IPS-18a (cell line): ENCODE measurements at regions not wholly inside any gene's neighbourhood (a gene's known extent, or its start where the extent isn't known, plus 50 kb on each side); places are given as distances from the start of the nearest gene placed in this dataset.
"Not testable (repeated sequence)": the region's sequence is repeated elsewhere in the genome, so short reads cannot be mapped to it uniquely, and the experiment has no call there.

ENCODE experiments used
- H3K27ac ChIP-seq: one replicate; pipeline ENCODE4 v1.5.1; 2013; ENCODE audit warnings: low read length
- H3K27me3 ChIP-seq: one replicate; pipeline ENCODE4 v1.6.1; 2013; ENCODE audit warnings: mild to moderate bottlenecking, low read length; ENCODE audit not compliant: control insufficient read depth, insufficient read depth
- H3K36me3 ChIP-seq: one replicate; pipeline ENCODE4 v1.6.1; 2013; ENCODE audit warnings: low read depth, low read length; ENCODE audit not compliant: control insufficient read depth
- H3K4me1 ChIP-seq: one replicate; pipeline ENCODE4 v1.6.1; 2013; ENCODE audit warnings: low read depth, low read length; ENCODE audit not compliant: control insufficient read depth
- H3K4me3 ChIP-seq: one replicate; pipeline ENCODE4 v1.5.1; 2013; ENCODE audit warnings: low read length
- H3K9ac ChIP-seq: one replicate; pipeline ENCODE4 v1.6.1; 2013; ENCODE audit warnings: mild to moderate bottlenecking, low read length, moderate library complexity
- H3K9me3 ChIP-seq: one replicate; pipeline ENCODE4 v1.6.1; 2013; ENCODE audit warnings: low read depth, low read length; ENCODE audit not compliant: control insufficient read depth

DNA sequence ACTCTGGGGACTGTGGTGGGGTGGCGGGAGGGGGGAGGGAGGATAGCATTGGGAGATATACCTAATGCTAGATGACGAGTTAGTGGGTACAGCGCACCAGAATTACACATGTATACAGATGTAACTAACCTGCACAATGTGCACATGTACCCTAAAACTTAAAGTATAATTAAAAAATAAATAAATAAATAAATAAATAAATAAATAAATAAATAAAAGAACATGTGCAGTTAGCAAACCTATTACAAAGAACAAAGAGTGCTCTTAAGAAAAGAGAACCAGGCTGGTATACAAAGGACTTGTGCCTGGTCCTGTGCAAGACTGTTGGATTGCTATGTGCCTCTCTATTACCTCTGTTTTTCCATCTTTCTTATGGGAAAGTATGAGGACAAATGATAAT, 79.3 kb upstream of the FRMPD3 start:
- not testable (repeated sequence) for H3K27ac ChIP-seq, H3K4me3 ChIP-seq, H3K9me3 ChIP-seq, H3K27me3 ChIP-seq, H3K9ac ChIP-seq, H3K36me3 ChIP-seq
- peaks cover 18% of the 10 kb centered on the region for H3K4me1 ChIP-seq

DNA sequence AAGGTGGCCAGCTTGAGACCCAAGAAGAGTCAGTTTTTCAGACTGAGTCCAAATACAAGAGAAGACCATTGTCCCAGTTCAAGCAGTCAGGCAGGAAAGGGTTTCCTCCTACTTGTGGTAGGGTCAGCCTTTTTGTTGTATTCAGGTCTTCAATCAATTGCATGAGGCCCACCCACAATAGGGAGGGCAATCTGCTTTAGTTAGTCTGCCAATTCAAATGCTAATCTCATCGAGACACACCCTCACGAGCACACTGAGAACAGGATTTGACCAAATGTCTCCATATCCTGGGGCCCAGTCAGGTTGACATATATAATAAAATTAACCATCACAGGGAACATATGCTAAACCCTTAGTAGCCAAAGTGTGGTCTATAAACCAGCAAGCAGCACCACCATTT, 75.3 kb upstream of the FRMPD3 start:
- Histone ChIP-seq H3K27ac (no peak overlapping the region), H3K4me3 (no peak overlapping the region), H3K36me3 (no peaks in the 10 kb centered on the region), H3K9me3 (no peaks in the 10 kb centered on the region), H3K9ac (no peak overlapping the region), H3K27me3 (no peaks in the 10 kb centered on the region), H3K4me1 (peaks cover 21% of the 10 kb centered on the region)

DNA sequence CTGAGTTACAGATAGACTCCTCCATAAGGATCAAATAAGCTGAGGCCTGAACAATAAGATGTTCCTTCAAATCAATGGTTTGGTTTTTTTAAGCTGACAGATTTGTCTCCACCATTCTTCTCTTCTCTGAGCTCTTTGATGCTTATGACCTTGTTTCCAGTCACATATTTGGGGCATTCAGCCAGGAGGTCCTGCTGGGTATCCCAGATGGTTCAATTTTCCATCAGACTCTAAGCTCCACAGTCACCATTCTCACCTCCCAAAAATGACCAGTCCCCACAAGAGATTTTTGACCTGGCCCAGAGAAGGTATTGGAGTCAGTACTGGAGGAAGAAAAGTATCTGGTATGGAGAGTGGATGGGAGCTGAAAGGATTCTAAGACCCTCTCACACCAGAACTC, 74.6 kb upstream of the FRMPD3 start:
- no peak overlapping the region for H3K9ac ChIP-seq
- no peaks in the 10 kb centered on the region for H3K27me3 ChIP-seq
- peaks cover 21% of the 10 kb centered on the region for H3K4me1 ChIP-seq
- H3K36me3 ChIP-seq: no peaks in the 10 kb centered on the region
- no peak overlapping the region for H3K4me3 ChIP-seq
- no peaks in the 10 kb centered on the region for H3K9me3 ChIP-seq
- H3K27ac ChIP-seq: no peak overlapping the region

DNA sequence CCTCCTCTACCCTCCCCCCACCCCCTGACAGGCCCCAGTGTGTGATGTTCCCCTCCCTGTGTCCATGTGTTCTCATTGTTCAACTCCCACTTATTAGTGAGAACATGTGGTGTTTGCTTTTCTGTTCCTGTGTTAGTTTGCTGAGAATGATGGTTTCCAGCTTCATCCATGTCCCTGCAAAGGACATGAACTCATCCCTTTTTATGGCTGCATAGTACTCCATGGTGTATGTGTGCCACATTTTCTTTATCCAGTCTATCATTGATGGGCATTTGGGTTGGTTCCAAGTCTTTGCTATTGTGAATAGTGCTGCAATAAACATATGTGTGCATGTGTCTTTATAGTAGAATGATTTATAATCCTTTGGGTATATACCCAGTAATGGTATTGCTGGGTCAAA, 73.3 kb upstream of the FRMPD3 start:
- H3K9ac ChIP-seq, H3K36me3 ChIP-seq, H3K27me3 ChIP-seq, H3K4me3 ChIP-seq, H3K9me3 ChIP-seq, H3K27ac ChIP-seq: not testable (repeated sequence)
- peaks cover 16% of the 10 kb centered on the region for H3K4me1 ChIP-seq

DNA sequence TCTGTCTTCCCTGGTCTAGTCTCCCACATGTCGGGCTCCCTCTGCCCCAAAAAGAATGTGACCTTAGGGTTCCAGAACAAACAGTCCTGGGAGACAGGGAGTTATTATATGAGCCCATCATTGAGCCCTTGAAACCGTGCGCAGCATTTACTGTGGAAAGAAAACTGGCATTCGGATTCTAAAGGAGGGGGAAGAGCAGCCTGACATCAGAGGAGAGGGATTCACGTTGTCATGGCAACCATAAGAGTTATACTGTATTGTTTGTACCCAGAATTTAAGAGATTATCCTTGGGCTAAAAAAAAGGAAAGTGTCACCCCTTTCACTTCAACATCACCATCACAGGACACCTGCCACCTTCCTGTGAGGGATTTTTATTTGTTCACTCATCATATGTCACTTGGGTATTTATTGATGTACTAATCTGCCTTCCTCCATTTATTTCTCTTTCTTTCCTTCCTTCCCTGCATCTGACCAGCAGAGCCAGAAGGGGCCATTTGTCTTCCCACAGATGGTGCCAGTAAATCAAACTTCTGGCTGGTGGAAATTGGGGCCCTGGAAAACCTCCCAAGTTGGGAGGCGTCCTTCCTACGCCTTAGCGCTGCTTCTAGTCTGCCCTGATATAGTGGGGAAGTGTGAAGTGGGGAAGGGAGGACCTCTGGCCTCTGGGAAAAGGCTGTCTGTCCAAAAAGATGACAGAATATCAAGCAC, 64.9 kb upstream of the FRMPD3 start:
- Histone ChIP-seq H3K4me3 (no peak overlapping the region), H3K27ac (no peak overlapping the region), H3K9ac (no peak overlapping the region), H3K27me3 (no peaks in the 10 kb centered on the region), H3K36me3 (no peaks in the 10 kb centered on the region), H3K9me3 (no peaks in the 10 kb centered on the region), H3K4me1 (peaks cover 8% of the 10 kb centered on the region)

DNA sequence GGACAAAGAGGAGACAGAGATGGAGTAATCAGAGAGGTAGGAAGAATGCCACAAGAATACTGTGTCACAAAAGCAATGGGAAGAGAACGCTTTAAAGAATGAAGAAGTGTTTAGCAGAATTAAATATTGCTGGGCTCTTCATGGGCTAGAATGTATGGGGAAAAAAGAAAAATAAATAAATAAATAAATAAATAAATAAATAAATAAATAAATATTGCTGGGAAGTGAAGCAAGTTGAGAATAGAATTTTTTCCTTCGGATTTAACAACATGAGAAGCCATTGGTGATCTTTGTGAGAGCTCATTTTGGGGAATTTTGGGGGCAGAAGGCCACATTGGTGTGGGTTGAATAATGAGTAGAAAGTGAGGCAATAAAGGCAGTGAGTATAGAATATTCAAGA, 59.7 kb upstream of the FRMPD3 start:
- Histone ChIP-seq H3K27me3 (no peaks in the 10 kb centered on the region), H3K9me3 (no peaks in the 10 kb centered on the region), H3K4me3 (no peak overlapping the region), H3K36me3 (no peaks in the 10 kb centered on the region), H3K27ac (no peak overlapping the region), H3K9ac (no peak overlapping the region), H3K4me1 (peaks cover 8% of the 10 kb centered on the region)

DNA sequence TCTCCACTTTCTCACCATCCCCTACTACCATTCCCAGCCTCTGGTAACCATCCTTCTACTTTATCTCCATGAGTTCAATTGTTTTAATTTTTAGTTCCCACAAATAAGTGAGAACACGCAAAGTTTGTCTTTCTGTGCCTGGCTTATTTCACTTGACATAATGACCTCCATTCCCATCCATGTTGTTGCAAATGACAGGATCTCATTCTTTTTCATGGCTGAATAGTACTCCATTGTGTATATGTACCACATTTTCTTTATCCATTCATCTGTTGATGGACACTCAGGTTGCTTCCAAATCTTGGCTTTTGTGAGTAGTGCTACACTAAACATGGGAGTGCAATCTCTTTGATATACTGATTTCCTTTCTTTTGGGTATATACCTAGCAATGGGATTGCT, 55.8 kb upstream of the FRMPD3 start:
- not testable (repeated sequence) for H3K36me3 ChIP-seq, H3K27me3 ChIP-seq, H3K27ac ChIP-seq, H3K9me3 ChIP-seq, H3K4me1 ChIP-seq, H3K4me3 ChIP-seq, H3K9ac ChIP-seq

DNA sequence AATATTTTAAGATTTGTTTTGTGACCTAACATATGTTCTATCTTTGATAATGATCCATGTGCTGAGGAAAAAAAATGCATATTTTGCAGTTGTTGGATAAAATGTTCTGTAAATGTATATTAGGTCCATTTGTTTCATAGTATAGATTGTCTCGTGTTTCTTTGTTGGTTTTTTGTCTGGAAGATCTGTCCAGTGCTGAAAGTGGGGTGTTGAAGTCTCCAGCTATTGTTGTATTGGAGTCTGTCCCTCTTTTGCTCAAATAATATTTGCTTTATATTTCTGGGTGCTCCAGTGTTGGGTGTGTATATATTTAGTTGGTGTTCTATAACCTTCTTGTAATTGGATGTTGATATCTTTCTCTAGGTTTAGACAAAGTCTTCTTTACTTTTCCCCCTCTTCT, 53.2 kb upstream of the FRMPD3 start:
- no peak overlapping the region for H3K9ac ChIP-seq
- no peaks in the 10 kb centered on the region for H3K27me3 ChIP-seq
- H3K4me1 ChIP-seq: no peaks in the 10 kb centered on the region
- H3K27ac ChIP-seq: no peak overlapping the region
- no peaks in the 10 kb centered on the region for H3K9me3 ChIP-seq
- H3K36me3 ChIP-seq: no peaks in the 10 kb centered on the region
- H3K4me3 ChIP-seq: no peak overlapping the region

DNA sequence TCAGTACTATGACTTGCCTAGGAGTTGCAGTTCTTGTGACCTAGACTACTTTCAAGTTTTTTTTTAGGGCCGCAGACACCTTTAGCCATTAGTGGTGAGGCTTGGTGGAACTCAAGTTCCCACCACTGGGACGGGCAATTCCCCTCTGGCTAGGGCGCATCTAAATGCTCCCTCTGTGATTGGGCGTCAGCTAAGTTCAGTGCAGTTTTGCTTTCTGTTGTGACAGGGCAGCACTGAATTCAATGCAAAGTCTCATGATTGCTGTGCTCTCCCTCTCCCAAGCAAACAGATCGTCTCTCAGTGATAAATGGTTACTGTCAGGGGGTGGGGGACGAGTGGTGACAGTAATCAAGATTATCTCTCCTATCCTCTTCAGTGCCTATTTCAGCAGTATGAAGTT, 52.7 kb upstream of the FRMPD3 start:
- H3K36me3 ChIP-seq: no peaks in the 10 kb centered on the region
- no peak overlapping the region for H3K4me3 ChIP-seq
- no peaks in the 10 kb centered on the region for H3K27me3 ChIP-seq
- H3K9me3 ChIP-seq: no peaks in the 10 kb centered on the region
- H3K4me1 ChIP-seq: no peaks in the 10 kb centered on the region
- H3K27ac ChIP-seq: no peak overlapping the region
- no peak overlapping the region for H3K9ac ChIP-seq

DNA sequence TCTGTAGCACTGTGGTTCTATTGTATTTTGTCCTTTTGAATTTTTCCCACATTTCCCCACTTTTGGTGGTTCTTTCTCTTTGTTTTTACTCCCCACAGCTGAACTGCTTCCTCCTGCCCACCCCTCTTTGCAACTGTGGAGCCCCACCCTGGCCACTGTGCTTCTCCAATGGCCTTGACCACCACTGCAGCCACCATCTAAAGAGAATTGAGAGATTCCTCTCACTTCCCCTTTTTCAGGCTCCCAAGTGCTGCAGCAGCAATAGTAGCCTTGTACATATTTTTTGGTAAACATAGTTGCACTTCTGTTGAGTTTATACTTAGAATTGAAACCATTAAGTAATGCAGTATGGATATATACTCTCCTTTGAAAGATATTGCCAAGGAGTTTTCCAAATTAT, 51.3 kb upstream of the FRMPD3 start:
- Histone ChIP-seq H3K9me3 (no peaks in the 10 kb centered on the region), H3K4me3 (no peak overlapping the region), H3K36me3 (no peaks in the 10 kb centered on the region), H3K4me1 (no peaks in the 10 kb centered on the region), H3K27me3 (no peaks in the 10 kb centered on the region), H3K9ac (no peak overlapping the region), H3K27ac (no peak overlapping the region)
